HG03442 (cell line): ENCODE measurements at regions not wholly inside any gene's neighbourhood (a gene's known extent, or its start where the extent isn't known, plus 50 kb on each side); places are given as distances from the start of the nearest gene placed in this dataset.

Experiments
- ATAC-seq: cut with Tn5 transposase; IDR thresholded peaks from one replicate; pipeline ENCODE4 v1.9.1; 2021; ENCODE audit warnings: mild to moderate bottlenecking, moderate library complexity; ENCODE audit not compliant: unreplicated experiment

DNA sequence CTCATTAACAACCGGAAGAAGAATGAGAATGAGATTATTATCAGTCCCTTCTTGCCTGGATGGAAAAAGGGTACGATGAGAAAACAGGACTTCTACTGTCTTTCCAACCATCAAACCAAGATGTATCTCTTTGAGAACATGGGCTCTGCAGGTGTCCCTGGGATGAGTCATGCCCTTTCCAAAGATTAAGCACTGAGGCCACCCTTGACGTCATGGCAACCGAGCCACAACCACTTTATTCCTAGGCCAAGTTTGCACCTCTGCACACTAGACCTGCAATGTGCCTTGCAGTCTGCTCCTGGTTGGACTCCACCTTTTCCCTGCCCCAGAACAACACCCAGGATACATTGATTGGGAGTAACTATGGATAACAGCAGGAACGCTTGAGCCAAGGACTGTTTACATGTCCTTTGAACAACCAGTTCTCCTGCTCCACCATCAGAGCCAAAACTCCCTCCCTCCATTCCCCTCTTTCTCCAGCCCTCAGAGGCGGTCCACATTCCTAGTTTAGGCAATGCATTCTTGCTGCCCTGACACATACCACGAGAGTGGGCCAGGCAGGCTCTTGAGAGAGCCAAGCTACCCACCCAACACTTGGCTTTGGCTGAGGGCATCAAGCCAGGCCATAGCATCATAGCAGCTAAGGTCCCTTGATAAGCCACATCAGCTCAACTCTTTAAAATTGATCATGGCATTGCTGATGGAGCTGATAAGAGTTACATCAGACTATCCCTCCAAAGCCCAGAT, 310.7 kb downstream of the TNS1 start:
- ATAC-seq = no peak

DNA sequence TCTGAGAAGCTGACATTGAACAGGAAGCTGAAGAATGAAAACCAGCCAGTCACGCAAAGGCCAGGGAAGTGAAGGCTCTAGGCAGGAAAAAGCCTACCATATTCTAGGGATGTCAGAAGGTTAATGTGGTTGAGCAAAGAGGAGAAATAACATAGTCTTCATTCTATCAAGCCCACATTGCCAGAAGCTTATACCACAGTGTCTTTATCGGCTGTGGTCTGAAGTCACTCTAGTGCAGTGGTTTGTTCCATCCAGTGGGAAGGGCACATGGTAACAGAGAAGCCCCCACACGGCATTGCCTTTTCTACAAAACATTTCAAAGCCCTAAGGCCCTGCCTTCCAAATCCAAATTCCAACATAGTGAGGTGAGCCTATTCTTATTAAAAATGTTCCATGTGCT, 311.3 kb downstream of the TNS1 start:
- no peak for ATAC-seq

DNA sequence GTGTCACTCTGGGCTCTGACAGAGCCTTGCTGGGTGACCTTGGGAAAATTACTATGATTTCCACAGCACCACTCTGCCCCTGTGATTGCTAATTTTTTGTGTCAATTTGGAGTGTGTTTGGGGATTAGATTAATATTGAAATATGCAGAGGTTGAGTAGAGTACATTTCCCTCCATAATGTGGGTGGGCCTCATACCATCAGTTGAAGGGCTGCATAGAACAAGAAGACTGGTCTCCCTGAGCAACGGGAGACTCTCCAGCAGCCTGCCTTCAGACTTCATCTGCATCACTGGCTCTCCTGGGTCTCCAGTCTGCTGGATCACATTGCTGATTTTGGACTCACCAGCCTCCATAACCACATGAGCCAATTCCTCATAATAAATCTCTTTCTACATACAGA, 313.7 kb downstream of the TNS1 start:
- no peak for ATAC-seq

DNA sequence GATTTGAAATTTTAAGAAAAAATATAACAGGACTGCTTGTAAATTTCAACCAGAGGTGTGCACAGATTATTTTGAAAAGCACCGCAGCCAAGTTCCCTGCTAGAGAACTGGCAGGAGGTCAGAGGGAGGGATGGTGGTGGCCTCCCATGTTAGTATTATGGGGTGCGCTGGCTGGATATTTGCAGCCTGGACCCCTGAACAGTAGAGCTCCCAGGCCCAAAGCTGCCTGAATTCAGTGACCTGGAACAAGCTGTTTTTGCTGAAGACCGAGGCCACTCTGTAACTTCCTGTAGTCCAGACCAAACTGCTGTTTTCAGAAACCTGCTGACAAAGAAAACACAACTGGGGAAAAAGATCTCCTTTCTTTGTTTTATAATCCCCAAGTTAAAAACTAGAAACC, 314.3 kb downstream of the TNS1 start:
- ATAC-seq = no peak

DNA sequence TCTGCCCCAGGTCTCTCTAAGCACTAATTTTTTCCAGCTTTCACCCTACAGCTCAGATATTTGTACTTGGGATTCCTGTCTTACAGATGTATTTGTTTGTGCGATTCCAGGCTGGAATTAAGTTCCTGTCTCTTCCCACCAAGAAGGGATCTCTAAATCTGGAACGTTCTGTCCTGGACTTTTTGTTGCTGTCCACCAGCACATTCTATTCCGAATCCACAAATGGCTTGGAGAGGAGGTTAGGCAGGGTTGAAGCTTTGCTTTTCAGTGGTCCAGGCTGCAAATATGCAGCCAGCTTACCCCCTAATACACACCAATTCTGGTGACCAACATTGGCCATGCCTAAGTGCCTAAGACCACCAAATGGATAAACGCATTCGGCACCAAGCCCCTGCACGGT, 315.0 kb downstream of the TNS1 start:
- no peak for ATAC-seq

DNA sequence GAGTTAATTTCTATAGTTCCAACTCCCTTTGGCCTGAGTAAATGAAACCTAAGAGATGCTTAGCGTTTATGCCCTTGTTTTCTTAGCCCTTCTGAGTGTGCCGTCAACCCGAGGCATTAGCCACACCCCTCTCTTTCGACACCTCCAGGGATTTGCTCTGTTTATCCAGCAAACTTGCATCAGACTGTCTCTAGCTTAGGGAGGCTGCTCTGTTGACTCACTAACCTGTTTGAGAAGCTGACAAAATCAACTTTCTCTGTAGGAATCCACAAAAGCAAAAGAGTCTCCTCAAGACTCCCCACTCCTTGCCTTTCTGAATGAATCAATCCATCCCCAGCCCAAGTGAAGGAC, 317.6 kb downstream of the TNS1 start:
- no peak for ATAC-seq

DNA sequence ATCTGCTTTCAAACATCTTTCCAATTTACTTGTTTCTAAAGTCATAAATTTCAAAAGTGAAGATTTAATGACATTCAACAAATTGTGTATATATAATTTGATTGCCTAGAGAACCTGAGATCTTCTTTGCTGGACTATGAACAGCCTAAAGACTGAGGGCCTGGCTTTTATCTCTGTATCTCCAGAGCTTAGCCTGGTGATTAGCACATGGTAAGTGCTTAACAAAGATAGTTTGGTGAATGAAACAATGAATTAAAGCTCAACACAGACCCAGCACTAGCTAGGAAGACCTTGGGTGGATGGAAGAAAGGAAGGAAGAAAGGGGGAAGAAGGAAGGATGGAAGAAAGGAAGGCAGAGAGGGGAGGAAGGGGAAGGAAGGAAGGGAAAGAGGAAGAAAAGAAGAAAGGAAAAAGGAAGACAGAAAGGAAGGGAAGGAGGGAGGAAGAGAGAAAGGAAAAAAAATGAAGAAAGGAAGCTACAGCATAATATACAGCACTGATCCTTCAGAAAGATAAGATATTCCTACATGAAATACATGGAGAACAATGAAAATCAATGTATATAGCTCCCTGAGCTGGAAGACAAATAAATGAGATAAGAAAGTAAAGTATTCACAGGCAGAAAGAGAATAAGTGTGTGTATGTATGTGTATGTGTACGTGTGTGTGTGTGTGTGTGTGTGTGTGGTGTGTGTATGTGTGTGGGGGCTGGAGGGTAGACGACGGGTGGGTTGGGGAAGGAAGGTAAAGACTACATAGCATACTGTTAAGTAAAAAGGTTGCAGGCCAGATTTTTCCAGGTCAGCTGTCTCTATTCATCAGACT, 318.2 kb downstream of the TNS1 start:
- ATAC-seq = no peak

DNA sequence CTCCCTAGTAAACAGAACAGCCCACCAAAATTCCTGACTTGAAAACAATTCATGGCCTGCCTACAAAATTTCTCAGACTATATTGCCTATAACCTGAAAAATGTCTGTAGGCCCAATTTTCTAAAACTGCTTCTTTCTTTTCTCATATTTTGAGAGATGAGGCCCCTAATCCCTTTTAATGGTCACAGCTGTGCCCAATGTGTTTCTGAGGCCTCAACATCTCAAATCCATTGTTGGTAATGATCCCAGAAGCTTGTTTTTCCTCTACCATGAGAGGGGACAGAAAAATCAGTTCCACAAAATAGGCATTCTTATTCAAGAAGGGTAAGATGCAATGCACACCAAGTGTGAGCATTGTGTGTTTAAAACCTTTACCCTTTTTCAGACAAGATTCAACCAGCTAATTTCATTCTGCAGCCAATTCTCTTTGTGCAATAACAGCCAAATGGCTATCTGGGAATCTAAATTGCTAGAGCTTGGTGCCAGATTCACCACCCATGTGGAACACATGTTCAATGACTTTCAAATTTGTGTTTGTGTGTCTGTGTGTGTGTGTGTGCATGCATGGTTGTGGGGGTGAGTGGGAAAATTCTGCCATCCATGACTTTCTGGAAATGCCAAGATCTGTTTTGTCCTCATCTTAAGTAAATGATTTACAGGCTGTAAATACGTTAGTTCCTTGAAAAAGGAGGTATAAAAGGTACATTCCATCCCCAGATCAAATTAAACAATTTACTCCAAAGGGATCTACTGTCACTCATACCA, 319.5 kb downstream of the TNS1 start:
- ATAC-seq = no peak

DNA sequence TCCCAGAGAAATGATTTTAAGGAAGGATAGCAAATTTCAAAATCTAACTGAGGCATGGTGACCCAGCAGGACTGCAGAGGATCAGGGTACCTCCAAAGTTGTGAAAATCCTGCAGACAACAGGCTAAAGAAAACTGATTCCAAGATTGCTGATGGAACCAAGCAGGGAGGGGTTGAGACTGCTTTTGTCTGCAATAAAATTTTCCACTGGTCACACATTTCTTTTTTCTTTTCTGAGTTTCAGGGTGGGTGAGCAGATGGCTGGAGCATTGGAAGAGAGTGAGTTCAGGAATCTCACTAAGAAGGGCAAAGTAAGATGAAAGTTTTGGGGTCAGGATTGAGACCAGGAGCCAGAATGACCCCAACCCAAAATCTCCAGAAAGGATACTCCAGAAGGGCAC, 321.0 kb downstream of the TNS1 start:
- ATAC-seq = no peak

DNA sequence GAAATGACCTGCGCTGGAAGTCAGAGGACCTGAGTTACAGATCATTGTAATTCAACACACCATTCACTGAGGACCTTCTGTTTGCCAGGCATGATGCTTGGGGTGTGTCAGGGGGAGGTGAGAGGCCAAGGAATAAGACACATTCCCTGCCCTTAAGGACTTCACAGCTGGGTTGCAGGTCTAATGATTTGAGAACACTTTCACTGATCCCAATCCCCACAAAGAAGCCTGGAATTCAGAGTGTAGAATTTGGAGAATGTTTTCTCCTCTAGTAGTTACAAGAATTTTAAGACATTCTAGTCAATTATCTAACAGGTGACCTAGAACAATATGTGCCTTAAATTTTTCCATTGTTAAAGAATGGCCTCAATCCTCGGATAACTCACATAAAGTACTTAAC, 322.4 kb downstream of the TNS1 start:
- no peak for ATAC-seq

DNA sequence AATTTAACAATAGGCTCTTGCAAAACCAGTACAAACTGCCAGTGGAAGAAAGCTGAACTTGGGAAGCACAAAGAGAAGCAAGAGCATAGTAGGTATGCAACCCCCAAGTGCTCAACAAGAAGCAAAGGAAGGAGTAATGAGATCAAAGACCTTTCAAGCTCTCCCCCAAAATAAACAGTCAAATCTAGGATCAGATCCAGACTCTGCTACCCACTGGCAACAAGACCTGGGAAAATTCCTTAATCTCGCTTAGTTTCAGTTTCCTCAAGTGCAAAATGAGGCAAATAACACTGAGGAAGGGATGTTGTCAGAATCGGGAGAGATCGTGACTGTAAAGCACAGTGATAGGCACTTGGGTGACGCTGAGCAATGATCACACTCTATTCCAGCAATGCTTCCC, 329.2 kb downstream of the TNS1 start:
- no peak for ATAC-seq

DNA sequence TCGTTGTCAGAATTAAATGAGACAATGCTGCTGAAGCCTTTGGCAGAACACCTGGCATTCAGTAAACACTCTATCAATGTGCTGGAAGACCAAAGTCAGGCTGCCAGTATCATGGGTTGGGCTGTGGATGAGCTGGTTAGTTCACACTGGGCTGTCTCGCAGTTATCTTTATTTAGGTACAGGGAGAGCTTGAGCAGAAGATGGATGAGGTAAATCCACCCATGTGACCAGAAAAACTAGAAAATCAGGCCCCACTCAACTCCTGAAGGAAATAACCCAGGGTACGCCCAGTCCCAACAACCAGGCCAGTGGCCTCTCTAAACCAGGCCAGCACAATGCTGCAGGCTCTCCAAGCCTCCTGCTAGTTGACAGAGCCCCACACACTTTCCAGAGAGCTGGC, 330.3 kb downstream of the TNS1 start:
- ATAC-seq = no peak

DNA sequence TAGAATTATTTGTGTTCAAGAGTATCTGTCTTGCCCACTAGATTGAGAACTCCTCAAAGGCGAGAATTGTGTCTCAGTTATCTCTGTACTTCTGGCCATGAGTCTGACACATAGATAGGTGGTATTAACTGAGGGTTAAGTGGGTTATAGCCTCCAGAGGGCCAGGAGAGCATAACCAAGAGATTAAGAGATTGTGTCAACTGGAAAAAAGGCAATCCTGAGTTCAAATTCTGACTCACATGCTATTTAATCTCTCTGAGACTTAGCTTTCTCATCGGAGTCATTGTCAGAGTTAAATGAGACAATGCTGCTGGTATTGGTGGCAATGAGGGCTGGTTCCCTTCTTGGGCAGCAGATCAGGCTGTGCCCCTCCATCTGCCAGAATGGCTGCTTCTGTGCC, 330.9 kb downstream of the TNS1 start:
- ATAC-seq = no peak

DNA sequence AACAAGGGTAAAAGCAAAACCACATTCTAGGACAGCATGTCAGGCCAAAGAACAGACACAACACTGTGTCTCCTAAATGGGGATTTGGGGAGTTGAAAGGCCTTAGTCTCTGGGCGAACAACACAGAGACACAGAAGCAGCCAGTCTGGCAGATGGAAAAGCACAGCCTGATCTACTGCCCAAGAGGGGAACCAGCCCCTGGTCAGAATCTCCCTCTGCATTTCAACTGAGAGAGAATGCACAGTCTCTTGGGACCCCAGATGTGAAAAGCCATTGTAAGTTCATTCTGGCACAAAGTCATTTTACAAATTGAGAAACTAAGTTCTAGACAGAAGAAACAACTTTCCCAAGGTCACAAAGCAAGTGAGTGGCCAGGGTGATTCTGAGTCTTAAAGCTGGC, 331.7 kb downstream of the TNS1 start:
- ATAC-seq = no peak

DNA sequence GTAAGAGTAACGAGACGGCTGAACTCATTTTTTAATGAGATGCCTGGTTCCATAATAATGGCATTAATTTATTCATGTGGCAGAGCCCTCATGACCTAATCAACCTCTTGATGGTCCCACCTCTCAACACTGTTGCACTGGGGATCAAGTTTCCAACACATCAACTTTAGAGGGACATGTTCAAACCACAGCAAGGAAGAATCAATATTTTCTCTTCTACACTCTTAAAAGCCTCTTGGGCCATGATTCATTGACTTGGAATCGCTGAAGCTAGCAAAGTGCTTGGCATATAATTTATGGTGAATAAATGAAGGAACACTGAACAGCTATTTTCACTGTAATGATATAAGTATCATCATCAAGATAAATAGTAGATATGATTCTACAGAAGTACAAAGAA, 333.0 kb downstream of the TNS1 start:
- ATAC-seq = no peak

DNA sequence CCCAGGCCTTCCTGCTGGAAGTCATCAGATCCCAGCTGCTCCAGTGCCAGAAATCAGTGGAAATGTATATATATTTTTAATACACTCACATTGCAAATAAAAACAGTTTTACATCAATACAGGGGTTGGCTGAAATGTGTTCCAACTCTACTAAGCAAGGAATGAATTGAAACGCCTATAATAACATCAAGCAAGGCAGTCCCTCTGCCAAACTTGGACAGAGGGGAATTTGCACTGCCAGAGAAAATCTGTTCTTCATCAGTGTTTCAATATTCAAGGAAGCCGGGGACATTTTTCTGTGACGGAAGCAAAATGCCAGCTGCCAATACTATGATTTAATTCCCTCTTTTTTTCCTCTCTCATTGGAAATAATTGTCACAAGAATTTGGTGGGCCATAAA, 335.3 kb downstream of the TNS1 start:
- ATAC-seq = no peak

DNA sequence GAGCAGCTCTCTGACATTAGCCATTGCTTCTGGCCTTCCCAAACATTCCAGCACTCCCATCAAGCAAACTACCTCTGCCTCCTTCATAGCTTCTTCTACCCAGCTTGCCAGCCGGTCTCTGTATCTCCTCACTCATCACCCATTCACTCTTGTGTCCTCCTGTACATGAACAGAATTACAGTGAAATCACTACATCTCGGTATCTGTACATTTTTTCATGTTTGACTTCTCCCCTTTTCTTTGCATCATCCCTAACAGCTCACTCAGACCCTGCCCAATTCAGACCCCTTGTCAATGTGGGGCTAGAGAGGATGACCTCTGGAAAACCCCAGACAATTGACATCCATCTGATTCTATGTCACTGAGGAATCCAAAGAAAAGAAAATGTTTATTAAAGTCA, 335.8 kb downstream of the TNS1 start:
- no peak for ATAC-seq

DNA sequence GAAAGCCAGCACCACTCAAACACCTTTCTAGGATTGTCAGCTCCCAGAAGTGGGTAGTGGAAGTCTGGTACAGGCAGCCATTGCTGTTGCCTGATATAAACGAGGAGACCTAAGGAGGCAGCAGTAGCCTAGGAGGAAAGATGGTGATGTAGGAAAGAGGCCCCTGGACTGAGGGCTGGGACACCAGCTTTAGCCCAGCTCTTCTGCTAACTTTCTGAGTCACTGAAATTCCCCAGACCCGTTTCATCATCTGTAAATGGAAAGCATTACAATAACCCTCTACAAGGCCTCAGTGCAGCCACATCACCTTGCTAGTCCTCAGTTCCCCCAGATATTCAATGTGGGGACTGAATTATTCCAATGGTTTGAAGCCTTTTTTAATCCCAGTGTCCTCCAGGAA, 336.5 kb downstream of the TNS1 start:
- no peak for ATAC-seq

DNA sequence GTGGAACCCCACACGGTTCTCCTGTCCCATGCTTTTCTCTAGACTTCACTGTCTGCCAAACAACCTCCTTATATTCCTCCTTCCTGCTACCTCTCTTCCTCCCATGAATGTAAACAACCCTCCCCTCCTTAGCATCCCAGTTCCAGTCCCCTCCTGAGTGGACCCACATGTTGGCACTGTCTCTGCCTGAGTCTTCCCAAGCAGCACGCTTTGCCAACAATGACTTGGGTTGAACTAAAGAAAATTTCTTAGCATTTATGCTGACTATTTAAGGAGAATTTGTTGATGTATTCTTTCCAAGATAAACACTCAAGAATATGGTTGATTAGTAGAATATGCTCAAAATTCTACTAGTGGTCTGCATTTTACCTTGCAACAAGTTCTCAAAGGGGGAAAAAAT, 338.0 kb downstream of the TNS1 start:
- no peak for ATAC-seq

DNA sequence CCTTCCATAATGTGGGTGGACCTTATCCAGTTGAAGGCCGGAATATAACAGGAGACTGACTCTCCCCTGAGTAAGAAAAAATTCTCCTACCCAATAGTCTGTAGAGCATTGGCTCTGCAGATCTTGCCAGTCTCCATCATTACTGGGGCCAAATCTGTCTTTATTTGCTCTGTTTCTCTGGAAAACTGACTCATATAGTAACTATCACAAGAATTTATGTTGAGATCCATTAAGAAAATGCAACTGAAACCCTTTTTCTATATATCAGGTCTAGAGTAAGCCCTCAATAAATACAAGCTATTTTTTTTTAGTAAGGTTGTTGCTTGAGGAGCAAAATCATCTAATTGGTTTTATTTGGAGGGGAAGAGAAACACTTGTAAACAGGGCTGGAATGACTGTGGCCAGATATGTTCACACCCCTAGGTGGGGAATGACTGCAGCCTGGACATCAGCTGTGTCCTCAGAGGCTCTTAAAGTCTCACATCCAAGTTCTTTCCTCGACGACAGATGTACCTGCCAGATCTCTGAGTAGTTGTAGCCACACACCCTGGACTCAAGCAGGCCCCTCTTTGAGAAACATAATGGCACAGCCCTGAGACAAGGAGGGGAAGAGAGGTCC, 339.7 kb downstream of the TNS1 start:
- ATAC-seq = no peak

DNA sequence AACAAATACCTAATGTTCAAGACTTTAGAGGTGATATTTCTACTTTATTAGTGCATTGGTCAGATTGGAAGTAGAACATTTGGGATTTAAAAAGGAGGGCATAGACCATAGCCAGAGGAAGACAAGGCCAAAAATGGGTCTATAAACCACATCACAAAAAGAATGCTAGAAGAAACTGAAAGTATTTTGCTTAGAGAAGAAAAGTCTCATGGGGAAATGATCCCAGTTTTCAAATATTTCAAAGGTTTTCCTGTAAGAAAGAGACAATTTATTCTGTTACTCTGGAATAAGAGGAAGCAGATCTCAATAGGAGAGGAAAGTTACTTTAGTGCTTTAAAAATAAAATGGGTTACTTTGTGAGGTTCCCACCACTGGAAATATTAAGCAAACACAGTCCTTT, 341.4 kb downstream of the TNS1 start:
- ATAC-seq = no peak

DNA sequence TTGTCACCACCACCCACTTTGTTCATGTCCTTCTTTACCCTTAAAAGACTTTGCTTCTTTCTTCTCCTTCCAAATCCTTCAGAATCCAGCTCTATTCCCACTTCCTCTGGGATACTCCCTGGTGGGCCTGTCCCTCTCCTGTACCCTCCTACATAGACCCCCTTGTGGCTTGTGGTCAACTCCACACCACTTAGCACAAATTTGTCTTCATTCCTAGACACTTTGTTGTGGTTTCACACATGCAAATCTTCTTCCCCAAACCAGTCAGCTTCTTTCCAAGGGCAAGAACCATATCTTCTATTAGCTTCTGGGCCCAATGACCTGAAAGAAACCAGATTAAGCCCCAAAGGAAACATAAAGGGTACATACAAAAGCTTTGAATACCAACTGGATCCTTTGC, 342.4 kb downstream of the TNS1 start:
- no peak for ATAC-seq
